Prostate gland (tissue), 2 donors: ENCODE measurements at regions not wholly inside any gene's neighbourhood (a gene's known extent, or its start where the extent isn't known, plus 50 kb on each side); places are given as distances from the start of the nearest gene placed in this dataset.

ENCODE experiments used
- POLR2AphosphoS5 ChIP-seq: sonication (generic); formaldehyde crosslinking; IDR thresholded peaks from one replicate; pipeline ENCODE4 v1.6.1; 2017; ENCODE audit warnings: antibody characterized with exemption
- TF ChIP-seq, protein P1 (sequence below), 4 experiments: fragments of 200-600 bp in 2 of 4; fragments of 450-650 bp in 2 of 4; sonication (generic) in 2 of 4; IDR thresholded peaks; 1 replicate in 3 of 4; 2 replicates in 1 of 4; pipeline ENCODE4 v1.5.1; 2016 to 2019; ENCODE audit warnings: antibody characterized with exemption in 4 of 4, mild to moderate bottlenecking in 2 of 4, moderate library complexity in 2 of 4

- TF ChIP-seq, protein P1, sequence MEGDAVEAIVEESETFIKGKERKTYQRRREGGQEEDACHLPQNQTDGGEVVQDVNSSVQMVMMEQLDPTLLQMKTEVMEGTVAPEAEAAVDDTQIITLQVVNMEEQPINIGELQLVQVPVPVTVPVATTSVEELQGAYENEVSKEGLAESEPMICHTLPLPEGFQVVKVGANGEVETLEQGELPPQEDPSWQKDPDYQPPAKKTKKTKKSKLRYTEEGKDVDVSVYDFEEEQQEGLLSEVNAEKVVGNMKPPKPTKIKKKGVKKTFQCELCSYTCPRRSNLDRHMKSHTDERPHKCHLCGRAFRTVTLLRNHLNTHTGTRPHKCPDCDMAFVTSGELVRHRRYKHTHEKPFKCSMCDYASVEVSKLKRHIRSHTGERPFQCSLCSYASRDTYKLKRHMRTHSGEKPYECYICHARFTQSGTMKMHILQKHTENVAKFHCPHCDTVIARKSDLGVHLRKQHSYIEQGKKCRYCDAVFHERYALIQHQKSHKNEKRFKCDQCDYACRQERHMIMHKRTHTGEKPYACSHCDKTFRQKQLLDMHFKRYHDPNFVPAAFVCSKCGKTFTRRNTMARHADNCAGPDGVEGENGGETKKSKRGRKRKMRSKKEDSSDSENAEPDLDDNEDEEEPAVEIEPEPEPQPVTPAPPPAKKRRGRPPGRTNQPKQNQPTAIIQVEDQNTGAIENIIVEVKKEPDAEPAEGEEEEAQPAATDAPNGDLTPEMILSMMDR (IDR thresholded peaks at IDR 0.05) = no peak
- no peak for TF ChIP-seq POLR2AphosphoS5
These were observed 90.4 kb upstream of the HIVEP1 start for GRCh38 chr6:11921751-11922150.
